AML-193 (cell line): ENCODE measurements at regions not wholly inside any gene's neighbourhood (a gene's known extent, or its start where the extent isn't known, plus 50 kb on each side); places are given as distances from the start of the nearest gene placed in this dataset.

Experiments used
- DNase-seq, 2 experiments: peaks; one replicate each; lab custom pipeline; 2025; lab: John Stamatoyannopoulos, UW

GRCh38 chr10:129278686-129279085 lies 188.4 kb upstream of the MGMT start:
- DNase-seq: no peak

- DNase-seq: no peak
Measured at GRCh38 chr10:129279446-129280154, 187.4 kb upstream of the MGMT start.

GRCh38 chr10:129280155-129280502 lies 186.9 kb upstream of the MGMT start:
- DNase-seq: no peak

- no peak for DNase-seq
Measured at GRCh38 chr10:129280908-129281586, 186.0 kb upstream of the MGMT start.

GRCh38 chr10:129285459-129285858 lies 181.6 kb upstream of the MGMT start:
- DNase-seq: no peak

- DNase-seq: no peak
Measured at GRCh38 chr10:129288999-129289584, 177.9 kb upstream of the MGMT start.

GRCh38 chr10:129293991-129294700 lies 172.9 kb upstream of the MGMT start:
- no peak for DNase-seq

- no peak for DNase-seq
Measured at GRCh38 chr10:129294944-129295343, 172.1 kb upstream of the MGMT start.

- no peak for DNase-seq
Measured at GRCh38 chr10:129305046-129305445, 162.0 kb upstream of the MGMT start.

- DNase-seq: no peak
Measured at GRCh38 chr10:129307141-129307540, 159.9 kb upstream of the MGMT start.

- DNase-seq: no peak
Measured at GRCh38 chr10:129308953-129309564, 158.0 kb upstream of the MGMT start.

GRCh38 chr10:129309565-129309964 lies 157.5 kb upstream of the MGMT start:
- DNase-seq: no peak

- DNase-seq: no peak
Measured at GRCh38 chr10:129310881-129311280, 156.2 kb upstream of the MGMT start.

- no peak for DNase-seq
Measured at GRCh38 chr10:129319934-129320333, 147.1 kb upstream of the MGMT start.

- DNase-seq: no peak
Measured at GRCh38 chr10:129320340-129320739, 146.7 kb upstream of the MGMT start.

- DNase-seq: no peak
Measured at GRCh38 chr10:129321727-129322126, 145.3 kb upstream of the MGMT start.

- no peak for DNase-seq
Measured at GRCh38 chr10:129322933-129323820, 143.9 kb upstream of the MGMT start.

GRCh38 chr10:129323879-129324278 lies 143.2 kb upstream of the MGMT start:
- no peak for DNase-seq

- no peak for DNase-seq
Measured at GRCh38 chr10:129325893-129326292, 141.1 kb upstream of the MGMT start.

GRCh38 chr10:129328546-129328945 lies 138.5 kb upstream of the MGMT start:
- no peak for DNase-seq

- no peak for DNase-seq
Measured at GRCh38 chr10:129329385-129330055, 137.5 kb upstream of the MGMT start.
